HG02840 (cell line): ENCODE measurements at regions not wholly inside any gene's neighbourhood (a gene's known extent, or its start where the extent isn't known, plus 50 kb on each side); places are given as distances from the start of the nearest gene placed in this dataset.
"Not testable (repeated sequence)": the region's sequence is repeated elsewhere in the genome, so short reads cannot be mapped to it uniquely, and the experiment has no call there.

Experiments
- ATAC-seq: cut with Tn5 transposase; IDR thresholded peaks from one replicate; pipeline ENCODE4 v1.9.1; 2021; ENCODE audit warnings: mild to moderate bottlenecking, moderate library complexity, moderate number of reproducible peaks; ENCODE audit not compliant: unreplicated experiment, low FRiP score

GRCh38 chr15:95687686-95688085 is 642.8 kb upstream of the NR2F2 start:
- no peak for ATAC-seq

GRCh38 chr15:95690631-95691340 is 639.7 kb upstream of the NR2F2 start:
- no peak for ATAC-seq

- no peak for ATAC-seq
These were observed 636.6 kb upstream of the NR2F2 start for GRCh38 chr15:95693917-95694316.

- ATAC-seq: no peak
These were observed 632.3 kb upstream of the NR2F2 start for GRCh38 chr15:95698230-95698629.

- ATAC-seq: no peak
These were observed 631.5 kb upstream of the NR2F2 start for GRCh38 chr15:95698951-95699350.

GRCh38 chr15:95699578-95699977 is 630.9 kb upstream of the NR2F2 start:
- no peak for ATAC-seq

- not testable (repeated sequence) for ATAC-seq
These were observed 629.8 kb upstream of the NR2F2 start for GRCh38 chr15:95700692-95701091.

- no peak for ATAC-seq
These were observed 629.1 kb upstream of the NR2F2 start for GRCh38 chr15:95701410-95701809.

- no peak for ATAC-seq
These were observed 620.4 kb upstream of the NR2F2 start for GRCh38 chr15:95709959-95710695.

GRCh38 chr15:95712785-95713184 is 617.7 kb upstream of the NR2F2 start:
- no peak for ATAC-seq

- no peak for ATAC-seq
These were observed 617.2 kb upstream of the NR2F2 start for GRCh38 chr15:95713324-95713723.

- ATAC-seq: no peak
These were observed 615.2 kb upstream of the NR2F2 start for GRCh38 chr15:95715116-95715903.

- no peak for ATAC-seq
These were observed 614.4 kb upstream of the NR2F2 start for GRCh38 chr15:95715906-95716656.

GRCh38 chr15:95716708-95717107 is 613.8 kb upstream of the NR2F2 start:
- ATAC-seq: no peak

- ATAC-seq: no peak
These were observed 612.1 kb upstream of the NR2F2 start for GRCh38 chr15:95718441-95718840.

GRCh38 chr15:95724908-95725633 is 605.4 kb upstream of the NR2F2 start:
- ATAC-seq: no peak

GRCh38 chr15:95726891-95727290 is 603.6 kb upstream of the NR2F2 start:
- ATAC-seq: no peak

GRCh38 chr15:95733931-95734330 is 596.6 kb upstream of the NR2F2 start:
- no peak for ATAC-seq

- no peak for ATAC-seq
These were observed 595.8 kb upstream of the NR2F2 start for GRCh38 chr15:95734422-95735316.
